Cardiac muscle cell (in vitro differentiated cells and primary cell): ENCODE measurements at regions not wholly inside any gene's neighbourhood (a gene's known extent, or its start where the extent isn't known, plus 50 kb on each side); places are given as distances from the start of the nearest gene placed in this dataset.

Source experiments
- DNase-seq, 2 donors: peaks; one replicate each; pipeline versions ENCODE4 v3.0.0 to v3.0.0-alpha.2; 2010 to 2017; ENCODE audit warnings: low read depth in 1 of 2, low spot score in 1 of 2
- H3K27ac ChIP-seq: fragments of 200-600 bp; sonication (generic); 2 replicates; pipeline ENCODE4 v1.5.1; 2016
- H3K27me3 ChIP-seq: fragments of 200-600 bp; sonication (generic); 2 replicates; pipeline ENCODE4 v1.6.0; 2016; ENCODE audit warnings: control low read depth
- H3K36me3 ChIP-seq: fragments of 200-600 bp; sonication (generic); 2 replicates; pipeline ENCODE4 v1.5.1; 2016; ENCODE audit warnings: control low read depth
- H3K4me1 ChIP-seq: fragments of 200-600 bp; sonication (generic); 2 replicates; pipeline ENCODE4 v1.8.1; 2017; ENCODE audit warnings: low read depth, mild to moderate bottlenecking, mixed run types
- H3K4me3 ChIP-seq: fragments of 200-600 bp; sonication (generic); 2 replicates; pipeline ENCODE4 v1.5.1; 2016; ENCODE audit warnings: mild to moderate bottlenecking
- H3K9me3 ChIP-seq: fragments of 200-600 bp; sonication (generic); 2 replicates; pipeline ENCODE4 v1.5.1; 2017; ENCODE audit warnings: low read depth, mild to moderate bottlenecking, control low read depth
- TF ChIP-seq, protein P1 (sequence below): IDR thresholded peaks from 2 replicates; pipeline ENCODE4 v1.5.1; 2012; ENCODE audit warnings: low read depth, mild to moderate bottlenecking, low read length

DNA sequence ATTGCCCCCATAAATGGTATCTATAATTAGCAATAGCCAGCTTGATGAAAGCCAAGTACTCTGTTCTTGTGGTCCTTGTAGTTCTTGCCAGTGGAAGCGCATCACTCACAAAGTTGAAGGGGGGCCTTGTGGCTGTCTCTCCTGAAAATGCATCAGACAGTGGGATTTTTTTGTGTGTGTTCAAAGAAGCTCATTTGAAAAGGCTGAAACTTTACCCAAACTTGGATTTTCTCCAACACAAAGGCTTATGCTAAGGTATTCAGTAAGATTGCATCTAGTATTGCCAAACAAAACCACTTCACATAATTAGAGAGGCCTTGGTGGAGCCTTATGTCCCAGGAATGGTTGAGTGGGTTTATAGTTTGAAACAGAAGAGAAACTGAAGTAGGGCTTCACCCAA is 216.7 kb upstream of the TMTC1 start:
- Histone ChIP-seq H3K4me3 (no peak overlapping the region), H3K36me3 (no peaks in the 10 kb centered on the region), H3K9me3 (no peaks in the 10 kb centered on the region), H3K27me3 (no peaks in the 10 kb centered on the region), H3K27ac (no peak overlapping the region), H3K4me1 (no peaks in the 10 kb centered on the region)
- peak in 1 of 2 donors; percentile 64 for DNase-seq
- TF ChIP-seq, protein P1, sequence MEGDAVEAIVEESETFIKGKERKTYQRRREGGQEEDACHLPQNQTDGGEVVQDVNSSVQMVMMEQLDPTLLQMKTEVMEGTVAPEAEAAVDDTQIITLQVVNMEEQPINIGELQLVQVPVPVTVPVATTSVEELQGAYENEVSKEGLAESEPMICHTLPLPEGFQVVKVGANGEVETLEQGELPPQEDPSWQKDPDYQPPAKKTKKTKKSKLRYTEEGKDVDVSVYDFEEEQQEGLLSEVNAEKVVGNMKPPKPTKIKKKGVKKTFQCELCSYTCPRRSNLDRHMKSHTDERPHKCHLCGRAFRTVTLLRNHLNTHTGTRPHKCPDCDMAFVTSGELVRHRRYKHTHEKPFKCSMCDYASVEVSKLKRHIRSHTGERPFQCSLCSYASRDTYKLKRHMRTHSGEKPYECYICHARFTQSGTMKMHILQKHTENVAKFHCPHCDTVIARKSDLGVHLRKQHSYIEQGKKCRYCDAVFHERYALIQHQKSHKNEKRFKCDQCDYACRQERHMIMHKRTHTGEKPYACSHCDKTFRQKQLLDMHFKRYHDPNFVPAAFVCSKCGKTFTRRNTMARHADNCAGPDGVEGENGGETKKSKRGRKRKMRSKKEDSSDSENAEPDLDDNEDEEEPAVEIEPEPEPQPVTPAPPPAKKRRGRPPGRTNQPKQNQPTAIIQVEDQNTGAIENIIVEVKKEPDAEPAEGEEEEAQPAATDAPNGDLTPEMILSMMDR: no peak

GRCh38 chr12:29996993-29997392 is 213.3 kb upstream of the TMTC1 start:
- TF ChIP-seq, protein P1: no peak
- Histone ChIP-seq H3K4me3 (no peak overlapping the region), H3K4me1 (no peaks in the 10 kb centered on the region), H3K27ac (no peak overlapping the region), H3K27me3 (no peaks in the 10 kb centered on the region), H3K36me3 (no peaks in the 10 kb centered on the region), H3K9me3 (no peaks in the 10 kb centered on the region)
- DNase-seq: no peak

- no peak for DNase-seq
- H3K27ac ChIP-seq: no peak overlapping the region
- H3K4me3 ChIP-seq: no peak overlapping the region
- no peaks in the 10 kb centered on the region for H3K4me1 ChIP-seq
- TF ChIP-seq, protein P1: no peak
- no peaks in the 10 kb centered on the region for H3K36me3 ChIP-seq
- no peaks in the 10 kb centered on the region for H3K27me3 ChIP-seq
- no peaks in the 10 kb centered on the region for H3K9me3 ChIP-seq
These were observed 208.6 kb upstream of the TMTC1 start for GRCh38 chr12:29992366-29992765.

DNA sequence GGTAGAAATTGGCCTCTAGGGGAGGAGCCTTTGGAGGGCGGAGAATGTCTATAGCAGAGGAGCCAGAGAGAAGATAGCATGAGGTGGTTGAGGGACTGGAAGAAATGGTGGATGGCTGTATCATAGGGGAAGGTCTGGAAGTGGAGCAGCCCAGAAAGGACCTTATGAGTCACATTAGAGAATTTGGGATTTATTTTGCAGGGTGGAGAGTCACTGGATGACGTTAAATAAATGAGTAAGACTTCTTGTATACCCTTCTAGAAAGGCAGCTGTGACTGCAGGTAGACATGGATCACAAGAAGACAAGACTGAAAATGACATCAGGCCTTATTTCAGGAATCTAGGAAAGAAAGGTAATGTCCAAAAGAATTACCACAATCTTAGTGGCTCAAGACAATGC is 208.2 kb upstream of the TMTC1 start:
- H3K9me3 ChIP-seq: no peaks in the 10 kb centered on the region
- no peak overlapping the region for H3K4me3 ChIP-seq
- no peak for DNase-seq
- TF ChIP-seq, protein P1: no peak
- no peaks in the 10 kb centered on the region for H3K27me3 ChIP-seq
- H3K4me1 ChIP-seq: no peaks in the 10 kb centered on the region
- no peak overlapping the region for H3K27ac ChIP-seq
- no peaks in the 10 kb centered on the region for H3K36me3 ChIP-seq

- no peak overlapping the region for H3K4me3 ChIP-seq
- no peak for DNase-seq
- no peaks in the 10 kb centered on the region for H3K36me3 ChIP-seq
- H3K9me3 ChIP-seq: no peaks in the 10 kb centered on the region
- H3K27ac ChIP-seq: no peak overlapping the region
- TF ChIP-seq, protein P1: no peak
- no peaks in the 10 kb centered on the region for H3K27me3 ChIP-seq
- H3K4me1 ChIP-seq: no peaks in the 10 kb centered on the region
These were observed 207.2 kb upstream of the TMTC1 start for GRCh38 chr12:29990971-29991370.

GRCh38 chr12:29983851-29984250 is 200.1 kb upstream of the TMTC1 start:
- no peaks in the 10 kb centered on the region for H3K9me3 ChIP-seq
- TF ChIP-seq, protein P1: no peak
- no peak for DNase-seq

More at GRCh38 chr12:29983851-29984250, 200.1 kb upstream of the TMTC1 start:
- Histone ChIP-seq H3K27ac (no peak overlapping the region), H3K4me3 (no peak overlapping the region), H3K4me1 (no peaks in the 10 kb centered on the region), H3K27me3 (no peaks in the 10 kb centered on the region), H3K36me3 (no peaks in the 10 kb centered on the region)
